Activated CD4-positive, alpha-beta T cell treated with anti-CD3 and anti-CD28 coated beads for 1 hour (primary cell): ENCODE measurements at regions not wholly inside any gene's neighbourhood (a gene's known extent, or its start where the extent isn't known, plus 50 kb on each side); places are given as distances from the start of the nearest gene placed in this dataset.

ENCODE experiments used
- DNase-seq: peaks from one replicate; pipeline ENCODE4 v3.0.0-alpha.2; 2020

DNA sequence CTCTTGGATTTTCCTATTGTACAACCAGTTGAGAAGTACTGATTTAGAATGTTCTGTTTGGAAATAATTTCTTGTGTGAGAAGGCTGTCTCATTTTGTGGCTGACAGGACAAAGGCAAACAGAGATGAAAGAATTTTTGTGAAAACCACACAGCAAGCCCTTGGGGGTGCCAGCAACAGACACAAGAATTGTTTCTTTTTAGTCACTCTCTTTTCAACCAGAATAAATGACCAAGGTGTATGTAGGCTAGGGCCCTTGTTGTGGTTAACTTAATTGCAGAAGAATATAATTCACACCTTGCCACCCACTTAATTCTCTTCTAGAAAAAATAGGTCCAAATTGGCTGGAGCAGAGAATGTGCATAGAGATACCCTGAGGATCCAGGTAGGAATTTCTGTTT, 329.4 kb upstream of the TBC1D5 start:
- no peak for DNase-seq

DNA sequence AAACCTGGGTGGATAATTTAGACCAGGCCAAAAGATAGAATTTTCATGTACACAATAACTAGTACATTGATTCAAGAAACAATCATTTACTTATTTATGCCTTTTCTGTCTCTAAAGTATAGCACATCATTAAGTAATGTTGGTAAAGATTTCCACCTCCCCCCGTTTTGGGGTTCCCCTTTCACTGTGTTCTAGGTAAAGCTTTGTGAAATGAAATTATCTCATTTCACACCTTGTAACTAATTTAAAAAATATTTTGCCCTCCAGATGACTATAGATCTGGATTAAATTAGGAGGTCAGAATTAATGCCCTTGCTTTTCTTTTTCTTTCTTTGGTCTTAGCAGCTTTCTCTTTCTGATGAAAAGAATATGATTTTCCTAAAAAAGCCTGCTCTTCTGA, 328.5 kb upstream of the TBC1D5 start:
- no peak for DNase-seq

DNA sequence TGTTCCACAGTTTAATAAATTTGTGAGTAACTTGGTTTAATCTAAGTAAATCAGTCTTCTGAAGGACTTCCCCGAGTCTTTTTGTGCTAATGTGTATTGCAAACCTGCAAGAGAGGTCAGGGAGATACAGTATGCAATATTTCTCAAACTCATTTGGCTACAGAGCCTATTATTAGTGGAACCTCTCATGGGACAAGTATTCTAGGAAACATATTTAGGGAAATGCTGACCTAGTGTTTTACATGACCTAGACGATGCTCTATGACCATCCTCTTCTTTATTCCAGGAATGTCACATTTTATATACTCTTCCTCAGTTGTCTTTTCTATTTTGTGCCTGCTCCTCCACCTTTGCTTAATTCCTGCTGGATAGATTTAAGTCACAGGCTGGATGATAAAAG, 327.8 kb upstream of the TBC1D5 start:
- no peak for DNase-seq

DNA sequence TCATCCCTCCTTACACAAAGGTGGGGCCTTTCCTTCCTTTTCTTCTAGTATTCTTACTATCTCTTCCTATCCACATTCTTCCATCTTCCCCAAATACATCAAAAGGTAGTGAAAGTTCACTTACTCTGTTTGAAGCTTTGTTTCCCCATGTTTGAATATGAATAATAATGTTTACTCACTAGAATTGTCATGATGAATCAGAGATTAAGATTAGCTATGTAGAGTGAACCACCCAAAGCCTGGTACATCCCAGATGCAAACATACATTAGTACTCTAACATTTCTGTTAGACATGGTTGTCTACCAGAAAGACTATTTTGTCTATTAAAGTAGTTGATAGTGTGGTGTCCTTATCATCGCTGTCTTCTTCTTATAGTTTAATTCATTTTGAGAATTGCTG, 327.1 kb upstream of the TBC1D5 start:
- no peak for DNase-seq

DNA sequence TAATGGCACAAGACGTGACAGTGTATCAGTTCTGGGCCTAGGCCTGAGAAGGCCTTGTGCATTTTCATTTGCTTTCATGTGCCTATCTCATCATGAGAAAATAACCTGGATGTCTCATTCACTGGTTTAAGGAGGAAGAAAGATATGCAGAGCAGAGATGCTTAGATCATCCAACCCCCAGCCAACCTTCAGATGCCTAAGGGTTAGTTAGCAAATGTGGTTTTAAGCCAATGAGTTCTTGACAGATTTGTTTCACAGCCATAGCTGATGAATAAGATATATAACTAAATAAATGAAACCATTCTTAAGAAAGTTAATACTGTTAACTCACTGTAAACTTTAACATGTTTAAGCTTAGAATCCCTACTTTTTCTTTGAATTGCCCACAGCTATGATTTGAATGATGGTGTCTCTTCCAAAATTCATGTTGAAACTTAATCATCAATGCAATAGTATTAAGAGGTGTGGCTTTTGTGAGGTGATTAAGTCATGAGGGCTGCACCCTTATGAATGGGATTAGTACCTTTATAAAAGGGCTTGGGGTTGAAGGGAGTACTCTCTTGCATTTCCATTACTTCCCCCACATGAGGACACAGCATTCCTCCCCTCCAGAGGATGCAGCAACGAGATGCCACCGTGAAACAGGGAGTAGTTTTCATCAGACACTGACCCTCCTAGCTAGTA, 324.6 kb upstream of the TBC1D5 start:
- no peak for DNase-seq

DNA sequence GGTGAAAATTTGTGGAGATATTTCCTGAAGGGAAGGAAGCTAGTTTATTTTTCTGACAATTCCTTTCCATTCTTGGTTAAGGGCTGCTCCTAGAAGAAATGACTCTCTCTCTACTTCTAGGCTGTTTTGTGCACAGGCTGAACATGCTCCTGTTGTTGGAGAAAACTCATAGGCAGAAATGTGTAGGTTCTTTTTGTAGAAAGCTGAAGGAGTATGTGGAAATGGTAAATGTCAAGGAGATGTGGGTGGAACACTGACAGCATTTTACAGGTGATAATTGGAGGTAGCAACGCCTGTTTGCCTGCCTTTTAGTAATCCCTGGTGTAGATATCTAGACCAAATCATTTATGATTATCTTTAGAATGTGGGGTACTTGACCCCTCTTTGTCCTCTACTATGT, 322.2 kb upstream of the TBC1D5 start:
- DNase-seq, result no peak

DNA sequence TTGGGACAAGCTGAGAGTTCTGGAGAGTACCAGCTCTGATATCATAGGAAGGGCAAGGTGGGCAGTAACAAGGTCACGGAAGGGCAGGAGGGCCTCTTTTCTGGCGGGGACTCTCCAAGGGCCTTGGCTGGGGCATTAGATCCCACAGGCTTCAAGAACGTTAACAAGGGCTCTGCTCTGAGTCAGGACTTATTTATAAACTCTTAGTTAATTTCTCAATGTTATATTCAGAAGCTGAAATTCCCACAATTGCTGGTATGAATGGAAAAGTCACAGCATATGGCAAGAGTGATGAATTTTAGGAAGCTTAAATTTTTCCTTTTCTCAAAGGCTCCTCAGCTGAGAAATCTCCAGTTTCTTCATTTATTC, 320.2 kb upstream of the TBC1D5 start:
- DNase-seq, result no peak

DNA sequence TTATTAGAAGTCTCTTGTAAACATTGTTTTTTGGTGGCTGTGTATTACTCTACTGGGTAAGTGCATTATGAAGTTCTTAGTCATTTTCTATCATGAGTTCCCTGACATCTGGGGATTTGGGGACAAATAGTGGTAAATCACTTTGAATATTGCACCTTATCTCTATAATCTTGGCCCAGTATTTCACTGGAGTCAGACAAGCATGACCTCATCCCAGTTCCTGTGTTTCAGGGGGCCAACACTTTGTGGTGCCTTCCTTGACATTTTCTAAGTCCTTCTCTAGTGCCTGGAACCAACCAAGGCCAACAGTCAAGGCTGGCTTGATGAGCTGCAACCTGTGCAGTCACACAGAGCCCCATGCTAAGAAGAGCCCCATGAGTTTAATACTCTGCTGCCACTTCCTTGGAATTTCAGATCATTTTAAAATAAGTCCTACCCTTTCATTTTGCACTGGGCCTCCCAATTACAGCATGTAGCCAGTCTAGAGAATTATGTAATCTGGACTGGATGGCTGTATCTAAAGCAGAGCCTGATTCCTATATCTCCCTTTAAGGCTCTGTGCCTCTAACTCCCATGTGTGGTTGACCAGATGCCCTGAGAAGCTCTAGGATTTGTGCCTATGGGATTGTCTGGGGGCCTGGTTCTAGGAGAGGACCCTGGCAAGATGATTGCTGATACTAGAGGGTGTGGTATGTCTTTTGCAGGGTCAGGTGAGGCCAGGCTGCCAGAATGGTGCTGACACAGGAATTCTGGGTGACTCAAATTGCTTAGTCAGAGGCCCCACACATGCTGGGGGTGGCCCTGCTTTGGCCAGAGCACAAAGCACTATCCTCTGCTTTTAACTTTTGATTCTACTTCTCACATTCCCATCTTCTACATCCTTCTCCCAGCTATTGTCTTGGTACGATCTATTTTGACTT, 319.6 kb upstream of the TBC1D5 start:
- no peak for DNase-seq

DNA sequence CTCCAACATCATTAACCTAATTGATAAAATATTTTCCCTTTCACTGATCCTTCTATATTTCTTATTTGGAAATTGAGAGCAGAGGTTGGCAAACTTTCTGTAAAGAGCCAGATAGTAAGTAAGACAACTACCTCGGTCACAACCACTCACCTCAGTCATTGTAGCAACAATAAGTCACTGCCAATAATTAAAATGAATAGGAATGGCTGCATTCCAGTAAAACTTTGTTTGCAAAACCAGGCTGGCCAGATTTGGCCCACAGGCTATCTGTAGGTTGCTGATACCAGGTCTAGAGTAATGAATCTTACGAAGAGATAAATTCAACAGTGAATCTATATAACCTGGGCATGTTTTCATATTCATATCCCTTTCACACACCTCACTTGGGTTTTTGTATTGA, 316.2 kb upstream of the TBC1D5 start:
- DNase-seq, result no peak

DNA sequence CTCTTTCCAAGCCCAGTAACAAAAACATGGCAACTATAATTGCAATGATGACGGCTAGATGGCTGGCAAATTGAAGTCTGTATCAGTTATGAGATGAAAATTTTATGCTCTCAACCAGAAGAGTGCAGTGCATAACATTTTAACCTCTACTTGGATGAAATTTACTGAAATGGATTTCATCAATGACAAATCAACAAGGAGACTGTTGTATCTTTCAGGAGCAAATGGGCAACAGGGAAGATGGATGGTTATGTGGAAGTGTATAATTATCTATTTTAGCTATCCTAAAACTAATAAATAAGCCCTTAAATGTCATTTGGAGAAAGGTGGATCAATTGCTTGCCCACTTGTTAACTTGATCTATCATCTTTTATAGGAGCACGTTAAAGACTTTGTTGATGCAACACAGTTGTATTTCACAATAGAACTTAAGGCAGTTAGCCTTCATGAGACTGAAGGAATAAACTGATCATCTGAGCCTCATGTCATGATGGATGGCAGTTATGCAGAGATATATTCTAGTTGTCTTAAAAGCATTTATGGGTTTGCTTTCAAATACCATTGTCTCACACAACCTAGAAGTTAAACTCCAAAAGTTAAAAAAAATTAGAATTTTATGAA, 315.1 kb upstream of the TBC1D5 start:
- DNase-seq, result no peak

DNA sequence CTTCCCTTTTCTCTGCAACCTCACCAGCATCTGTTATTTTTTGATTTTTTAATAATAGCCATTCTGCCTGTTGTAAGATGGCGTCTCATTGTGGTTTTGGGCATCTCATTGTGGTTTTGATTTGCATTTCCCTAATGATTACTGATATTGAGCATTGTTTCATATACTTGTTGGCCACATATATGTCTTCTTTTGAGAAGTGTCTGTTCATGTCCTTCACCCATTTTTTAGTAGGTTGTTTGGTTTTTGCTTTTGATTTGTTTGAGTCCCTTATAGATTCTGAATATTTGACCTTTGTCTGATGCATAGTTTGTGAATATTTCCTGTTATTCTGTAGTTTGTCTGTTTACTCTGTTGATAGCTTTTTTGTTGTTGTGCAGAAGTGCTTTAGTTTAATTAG, 312.2 kb upstream of the TBC1D5 start:
- DNase-seq, result no peak

DNA sequence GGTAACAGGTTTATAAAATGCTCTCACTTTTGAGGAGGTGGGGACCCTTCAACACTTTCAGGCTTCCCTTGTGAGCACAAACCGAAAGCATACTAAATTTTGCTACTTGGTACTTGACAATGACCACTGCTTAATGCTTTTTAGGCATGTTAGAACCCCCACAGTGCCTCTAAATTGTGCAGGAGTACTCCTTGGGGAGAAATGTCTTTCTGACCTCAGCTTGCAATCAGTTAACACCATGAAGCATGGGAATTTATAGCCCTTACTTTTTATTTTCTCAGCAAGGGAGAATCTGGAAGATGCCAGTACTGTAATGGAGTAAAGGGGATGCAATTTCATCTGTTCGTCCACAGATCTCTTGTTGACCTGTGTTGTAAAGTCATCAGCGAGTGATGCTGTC, 308.9 kb upstream of the TBC1D5 start:
- no peak for DNase-seq

DNA sequence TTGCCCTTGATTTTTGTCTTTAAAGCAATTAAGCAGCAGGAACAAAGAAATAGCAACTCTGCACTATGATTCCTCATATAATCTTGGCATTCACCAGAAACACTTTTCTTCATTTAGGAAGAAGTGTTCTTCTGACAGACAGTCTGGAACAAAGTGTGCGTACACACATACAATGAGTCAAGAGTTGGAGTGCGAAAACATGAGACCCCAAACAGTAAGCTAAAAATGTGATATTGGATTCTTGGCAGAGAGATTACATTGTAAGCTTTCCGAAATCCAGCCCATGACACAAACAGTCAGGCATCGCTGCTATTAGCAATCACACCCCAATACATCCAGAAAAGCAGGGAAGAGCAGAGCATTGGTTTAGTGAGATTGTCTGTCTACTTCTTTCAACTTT, 306.7 kb upstream of the TBC1D5 start:
- DNase-seq, result no peak

DNA sequence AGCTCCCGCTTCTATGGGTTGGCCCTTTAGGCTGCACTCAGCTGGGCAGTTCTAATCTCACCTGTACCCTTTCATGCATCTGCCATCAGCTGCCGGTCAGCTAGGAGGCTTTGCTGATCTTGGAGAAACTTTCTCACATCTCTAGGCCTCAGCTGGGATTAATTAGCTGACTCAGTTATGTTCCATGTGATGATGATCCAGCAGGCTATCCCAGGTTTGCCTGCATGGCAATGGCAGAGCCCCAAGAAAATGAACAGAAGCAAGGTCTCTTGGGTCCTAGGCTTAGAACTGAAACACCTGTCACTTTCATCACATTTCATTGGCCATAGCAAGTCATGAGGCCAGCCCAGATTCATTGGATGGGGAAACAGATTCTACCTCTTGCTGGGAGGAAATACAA, 304.6 kb upstream of the TBC1D5 start:
- no peak for DNase-seq

DNA sequence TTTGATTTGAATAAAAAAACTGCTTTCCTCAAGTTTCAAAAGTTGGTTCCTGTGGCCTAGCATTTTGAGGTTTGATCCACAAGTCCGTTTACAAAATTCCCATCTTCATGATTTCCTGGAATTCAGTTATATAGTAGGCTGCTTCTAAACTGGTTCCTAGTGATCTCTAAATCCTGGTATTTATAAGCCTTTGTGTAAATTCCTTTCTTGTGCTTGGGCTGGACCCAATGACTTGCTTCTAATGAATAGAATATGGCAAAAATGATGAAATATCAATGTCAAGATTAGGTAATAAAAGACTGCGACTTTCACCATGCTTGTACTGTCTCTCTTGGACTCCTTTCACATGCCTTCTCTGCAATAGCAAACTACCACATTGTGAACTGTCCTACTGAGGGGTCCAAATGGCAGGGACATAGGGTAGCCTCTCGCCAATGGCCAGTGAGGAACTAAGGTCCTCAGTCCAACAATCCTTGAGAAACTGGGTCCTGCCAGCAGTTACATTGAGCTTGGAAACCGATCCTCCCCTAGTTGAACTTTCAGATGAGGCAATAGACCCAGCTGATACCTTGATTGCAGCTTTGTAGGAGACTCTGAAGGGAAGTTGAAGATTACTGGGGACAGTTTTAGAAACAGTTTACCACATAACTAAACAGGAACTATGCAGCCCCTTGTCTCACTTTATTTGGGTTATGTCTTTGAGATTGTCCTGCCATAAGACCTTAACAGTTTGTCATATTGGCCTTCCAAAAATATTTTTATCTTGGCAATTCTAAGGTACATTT, 303.9 kb upstream of the TBC1D5 start:
- DNase-seq, result no peak

DNA sequence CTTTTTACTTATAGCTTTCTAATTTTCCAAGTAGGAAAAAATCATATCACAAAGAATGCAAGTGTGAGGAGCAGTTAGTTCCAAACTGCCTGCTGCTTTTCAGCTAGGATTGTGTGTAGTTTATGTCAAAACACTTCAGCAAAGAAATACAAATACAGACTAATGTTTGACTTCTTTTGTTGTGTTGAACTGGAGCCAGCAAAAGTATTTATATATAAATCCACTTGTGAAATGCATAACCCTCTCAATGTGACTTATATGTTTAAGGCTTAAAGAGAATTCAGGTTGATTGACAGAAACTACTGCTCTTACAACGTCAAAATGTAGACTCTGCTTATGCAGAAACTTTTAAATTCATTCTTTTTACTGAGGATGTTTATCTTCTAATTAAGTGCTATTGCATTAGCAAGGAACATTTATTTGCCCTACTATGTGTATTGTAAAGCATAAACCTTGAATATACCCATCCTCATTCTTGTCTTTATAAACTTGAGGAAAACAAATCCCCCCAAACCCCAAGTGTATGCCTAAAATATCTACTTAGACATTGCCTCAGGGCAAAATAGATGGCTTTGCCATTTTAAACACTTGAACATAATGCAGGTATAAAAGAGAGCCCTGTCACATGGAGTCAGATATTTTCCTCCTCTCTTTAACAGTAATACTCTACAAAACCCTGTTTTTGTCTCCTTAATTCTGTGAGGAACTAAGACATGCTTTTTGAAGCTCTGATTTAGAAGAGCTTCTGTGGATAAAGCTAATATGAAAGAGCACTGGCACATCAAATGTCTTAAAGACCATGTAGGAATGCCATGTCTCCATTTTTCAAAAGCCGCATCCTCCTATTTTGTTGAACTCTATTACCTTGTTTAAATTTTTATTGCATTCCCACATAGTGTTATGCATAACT, 302.8 kb upstream of the TBC1D5 start:
- no peak for DNase-seq

DNA sequence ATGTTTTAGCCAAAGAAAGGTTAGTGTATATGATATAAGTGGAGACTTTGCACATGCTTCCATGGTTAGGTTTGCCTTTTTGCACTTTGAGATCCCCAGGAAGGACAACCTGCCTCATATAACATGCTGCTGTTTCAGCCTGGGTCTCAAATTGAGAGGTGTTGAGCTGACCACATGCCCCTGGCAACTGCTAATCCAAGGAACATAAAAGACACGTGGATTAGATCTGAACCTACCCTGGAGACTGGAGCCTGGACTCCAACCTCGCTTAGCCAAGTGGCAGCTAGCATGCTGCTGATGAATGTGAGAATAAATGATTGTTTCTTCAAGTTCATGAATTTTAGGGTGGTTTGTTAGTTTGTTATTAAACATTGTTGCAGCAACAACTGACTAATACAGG, 301.8 kb upstream of the TBC1D5 start:
- DNase-seq, result no peak

DNA sequence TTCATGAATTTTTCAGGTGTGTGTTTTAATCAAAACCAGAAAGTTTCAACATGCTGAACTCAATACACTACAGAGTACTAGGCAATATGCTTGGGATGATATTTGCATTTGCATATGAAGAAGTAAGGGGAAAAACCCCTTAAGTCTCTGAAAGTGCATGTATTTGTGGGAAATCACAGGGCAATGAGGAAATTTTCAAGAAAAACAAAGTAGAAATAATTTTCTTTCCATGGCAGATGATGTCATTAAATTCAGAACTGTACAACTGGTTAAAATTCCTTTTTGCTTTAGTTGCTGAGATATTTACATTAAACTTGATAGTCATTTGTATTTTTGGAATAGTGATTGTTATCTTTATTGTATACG, 294.0 kb upstream of the TBC1D5 start:
- no peak for DNase-seq

DNA sequence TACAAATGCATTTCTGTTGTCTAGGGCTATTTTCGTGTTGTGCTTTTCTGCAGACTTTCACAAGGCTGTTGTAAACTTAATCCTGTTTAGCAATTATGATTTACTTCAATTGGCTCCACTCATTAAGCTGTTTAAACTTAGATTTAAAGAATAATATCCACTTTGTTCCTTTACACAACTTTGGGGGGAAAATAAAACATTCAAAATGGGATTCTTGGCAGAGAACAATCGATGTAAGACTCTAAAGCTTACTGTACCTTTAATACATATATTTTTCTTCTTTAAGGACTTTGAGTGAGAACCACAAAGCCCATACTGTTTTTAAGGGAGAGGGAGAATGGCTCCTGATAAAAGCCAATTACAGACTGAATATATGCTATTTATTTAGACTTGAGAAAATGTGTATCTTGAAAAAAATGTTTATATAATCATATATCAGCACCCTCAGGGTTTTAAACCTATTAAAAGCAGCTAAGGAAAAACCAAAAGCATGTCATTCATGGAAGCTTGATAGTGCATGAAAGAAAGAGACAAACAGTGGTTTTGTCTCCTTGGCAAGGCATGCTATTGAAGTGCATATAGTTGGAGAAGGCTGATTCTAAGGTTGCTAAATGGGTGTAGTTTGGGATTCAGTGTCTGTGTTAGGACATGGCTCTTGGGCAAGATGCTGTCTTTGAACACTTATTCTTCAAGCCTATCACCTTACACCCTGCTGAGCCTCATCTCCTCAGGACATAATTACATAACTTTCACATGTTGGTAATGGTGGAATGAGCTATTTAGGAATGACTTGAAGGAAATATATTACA, 293.4 kb upstream of the TBC1D5 start:
- DNase-seq, result no peak

DNA sequence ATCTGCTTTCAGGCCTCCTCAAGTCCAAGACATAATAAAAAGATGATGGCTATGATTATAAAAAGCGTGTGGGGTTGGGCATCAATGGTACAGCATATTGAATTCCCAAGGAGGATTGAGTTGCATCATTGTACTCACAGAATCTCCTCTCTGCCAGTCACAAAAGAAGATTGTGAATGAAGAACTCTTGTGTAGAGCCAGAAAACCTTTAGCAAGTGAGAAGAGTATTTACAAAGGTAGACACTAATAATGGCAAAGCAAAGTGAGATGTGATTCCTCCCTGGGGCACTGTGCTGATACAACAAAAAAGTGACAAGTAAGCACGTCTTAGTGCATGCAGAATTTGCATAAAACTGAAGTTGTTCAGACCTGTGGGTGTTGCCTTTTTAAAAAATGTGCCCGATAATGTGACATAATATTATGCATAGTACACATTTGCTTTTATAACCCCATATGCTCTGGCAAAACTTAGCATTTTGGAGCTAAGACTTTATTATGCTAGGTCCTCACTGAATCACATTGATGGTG, 291.2 kb upstream of the TBC1D5 start:
- DNase-seq, result no peak

DNA sequence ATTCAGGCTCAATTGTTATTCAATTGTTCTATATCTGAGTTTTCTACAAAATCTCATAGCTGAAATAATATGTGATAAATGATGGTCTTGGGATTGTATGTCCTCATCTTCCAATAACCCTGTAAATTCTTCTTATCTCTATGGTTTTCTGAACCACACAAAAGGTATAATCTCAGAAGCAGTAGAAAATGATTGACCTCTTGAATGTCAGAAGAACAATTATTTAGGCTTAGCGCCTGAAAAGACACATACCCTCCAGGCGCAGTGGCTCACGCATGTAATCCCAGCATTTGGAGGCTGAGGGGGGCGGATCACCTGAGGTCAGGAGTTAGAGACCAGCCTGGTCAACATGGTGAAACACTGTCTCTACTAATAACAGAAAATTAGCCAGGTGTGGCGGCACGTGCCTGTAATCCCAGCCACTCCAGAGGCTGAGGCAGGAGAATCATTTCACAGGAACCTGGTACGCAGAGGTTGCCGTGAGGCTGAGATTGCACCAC, 288.0 kb upstream of the TBC1D5 start:
- DNase-seq, result no peak
